Erythroblast (primary cell): ENCODE measurements at regions not wholly inside any gene's neighbourhood (a gene's known extent, or its start where the extent isn't known, plus 50 kb on each side); places are given as distances from the start of the nearest gene placed in this dataset.

Experiments
- GATA1 ChIP-seq: IDR thresholded peaks from 2 replicates; pipeline ENCODE4 v1.6.1; 2011; ENCODE audit warnings: low read depth, mild to moderate bottlenecking, control low read depth, low read length, moderate library complexity
- POLR2A ChIP-seq: IDR thresholded peaks from 2 replicates; pipeline ENCODE4 v1.6.1; 2011; ENCODE audit warnings: mild to moderate bottlenecking, low read length

- TF ChIP-seq POLR2A = no peak
- TF ChIP-seq GATA1 = no peak
Observed at GRCh38 chr7:42650701-42651100, 261.2 kb downstream of the C7orf25 start.
